Sigmoid colon (tissue), 4 donors: ENCODE measurements at regions not wholly inside any gene's neighbourhood (a gene's known extent, or its start where the extent isn't known, plus 50 kb on each side); places are given as distances from the start of the nearest gene placed in this dataset.

Experiments used
- EP300 ChIP-seq, 4 donors: sonication (generic); formaldehyde crosslinking; IDR thresholded peaks; one replicate each; pipeline ENCODE4 v1.6.1; 2017; ENCODE audit warnings: antibody characterized with exemption in 4 of 4
- POLR2AphosphoS5 ChIP-seq, 4 donors: sonication (generic); formaldehyde crosslinking; IDR thresholded peaks; one replicate each; pipeline ENCODE4 v1.6.1; 2017; ENCODE audit warnings: antibody characterized with exemption in 4 of 4
- TF ChIP-seq, protein P1 (sequence below), 4 experiments: fragments of 450-650 bp in 3 of 4; fragments of 200-600 bp in 1 of 4; IDR thresholded peaks; one replicate each; pipeline ENCODE4 v1.5.1; 2016 to 2019; ENCODE audit warnings: antibody characterized with exemption in 4 of 4, mild to moderate bottlenecking in 3 of 4, moderate library complexity in 2 of 4

DNA sequence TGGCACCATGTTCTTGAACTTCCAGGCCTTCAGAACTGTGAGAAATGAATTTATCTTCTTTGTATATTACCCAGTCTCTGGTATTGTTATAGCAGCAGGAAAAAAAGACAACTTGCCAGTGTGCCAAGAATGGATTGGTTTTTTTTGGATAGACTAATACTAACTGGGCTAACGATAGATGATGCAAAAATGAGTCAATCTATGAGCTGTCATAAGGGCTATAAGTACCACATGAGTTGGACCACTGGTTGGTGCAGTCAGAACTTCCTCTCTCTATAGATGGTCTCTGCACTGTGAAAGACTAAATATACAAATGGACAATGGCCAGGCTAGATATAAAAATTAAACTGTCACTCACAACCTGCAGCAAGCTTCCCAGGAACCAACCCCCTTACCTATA is 87.6 kb upstream of the COL21A1 start:
- TF ChIP-seq EP300 (IDR thresholded peaks at IDR 0.05) (no peak), POLR2AphosphoS5 (IDR thresholded peaks at IDR 0.05) (no peak)
- TF ChIP-seq, protein P1, sequence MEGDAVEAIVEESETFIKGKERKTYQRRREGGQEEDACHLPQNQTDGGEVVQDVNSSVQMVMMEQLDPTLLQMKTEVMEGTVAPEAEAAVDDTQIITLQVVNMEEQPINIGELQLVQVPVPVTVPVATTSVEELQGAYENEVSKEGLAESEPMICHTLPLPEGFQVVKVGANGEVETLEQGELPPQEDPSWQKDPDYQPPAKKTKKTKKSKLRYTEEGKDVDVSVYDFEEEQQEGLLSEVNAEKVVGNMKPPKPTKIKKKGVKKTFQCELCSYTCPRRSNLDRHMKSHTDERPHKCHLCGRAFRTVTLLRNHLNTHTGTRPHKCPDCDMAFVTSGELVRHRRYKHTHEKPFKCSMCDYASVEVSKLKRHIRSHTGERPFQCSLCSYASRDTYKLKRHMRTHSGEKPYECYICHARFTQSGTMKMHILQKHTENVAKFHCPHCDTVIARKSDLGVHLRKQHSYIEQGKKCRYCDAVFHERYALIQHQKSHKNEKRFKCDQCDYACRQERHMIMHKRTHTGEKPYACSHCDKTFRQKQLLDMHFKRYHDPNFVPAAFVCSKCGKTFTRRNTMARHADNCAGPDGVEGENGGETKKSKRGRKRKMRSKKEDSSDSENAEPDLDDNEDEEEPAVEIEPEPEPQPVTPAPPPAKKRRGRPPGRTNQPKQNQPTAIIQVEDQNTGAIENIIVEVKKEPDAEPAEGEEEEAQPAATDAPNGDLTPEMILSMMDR (IDR thresholded peaks at IDR 0.05), result no peak
